GM18505 (cell line): ENCODE measurements at regions not wholly inside any gene's neighbourhood (a gene's known extent, or its start where the extent isn't known, plus 50 kb on each side); places are given as distances from the start of the nearest gene placed in this dataset.

Experiments used
- ATAC-seq: cut with Tn5 transposase; IDR thresholded peaks from one replicate; pipeline ENCODE4 v1.9.1; 2021; ENCODE audit not compliant: unreplicated experiment
- POLR2A ChIP-seq: IDR thresholded peaks from 4 replicates; pipeline ENCODE4 v1.6.1; 2011; ENCODE audit warnings: borderline replicate concordance; ENCODE audit not compliant: insufficient read depth, insufficient read length; ENCODE audit errors: extremely low read depth

DNA sequence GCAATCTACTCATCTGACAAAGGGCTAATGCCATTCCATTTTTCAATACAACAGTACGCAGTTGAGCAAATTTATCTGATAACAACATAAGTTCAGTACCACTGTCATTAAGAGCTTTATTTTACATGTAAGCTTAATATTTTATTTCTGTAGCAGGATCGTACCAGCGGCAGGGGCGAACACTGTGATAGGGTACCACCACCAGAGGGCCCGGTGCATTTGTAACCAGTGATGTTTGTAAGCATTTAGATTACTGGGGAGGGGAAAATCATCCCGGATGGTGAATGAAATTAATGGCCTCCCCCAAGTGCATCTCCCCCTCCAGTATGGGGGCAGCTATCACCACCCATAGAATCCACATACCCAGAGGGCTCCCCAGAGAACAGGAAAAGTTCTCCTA is 179.0 kb downstream of the ADGRA3 start:
- no peak for ATAC-seq

DNA sequence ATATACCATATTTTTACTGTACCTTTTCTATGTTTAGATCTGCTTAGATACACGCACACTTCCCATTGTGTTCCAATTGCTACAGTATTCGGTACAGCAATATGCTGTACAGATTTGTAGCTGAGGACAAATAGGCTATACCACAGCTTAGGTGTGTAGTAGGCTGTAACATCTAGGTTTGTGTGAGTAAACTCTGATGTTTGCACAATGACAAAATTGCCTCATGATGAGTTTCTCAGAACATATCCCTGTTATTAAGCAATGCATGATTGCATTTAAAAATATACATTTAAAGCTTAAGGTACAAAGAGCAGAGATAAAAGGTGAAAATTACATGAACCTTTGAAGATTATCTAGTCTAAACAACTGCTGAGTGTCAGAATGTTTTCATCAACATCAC is 181.7 kb downstream of the ADGRA3 start:
- ATAC-seq: no peak
- TF ChIP-seq POLR2A: no peak

More for the DNA sequence above, 179.0 kb downstream of the ADGRA3 start:
- TF ChIP-seq POLR2A: no peak

DNA sequence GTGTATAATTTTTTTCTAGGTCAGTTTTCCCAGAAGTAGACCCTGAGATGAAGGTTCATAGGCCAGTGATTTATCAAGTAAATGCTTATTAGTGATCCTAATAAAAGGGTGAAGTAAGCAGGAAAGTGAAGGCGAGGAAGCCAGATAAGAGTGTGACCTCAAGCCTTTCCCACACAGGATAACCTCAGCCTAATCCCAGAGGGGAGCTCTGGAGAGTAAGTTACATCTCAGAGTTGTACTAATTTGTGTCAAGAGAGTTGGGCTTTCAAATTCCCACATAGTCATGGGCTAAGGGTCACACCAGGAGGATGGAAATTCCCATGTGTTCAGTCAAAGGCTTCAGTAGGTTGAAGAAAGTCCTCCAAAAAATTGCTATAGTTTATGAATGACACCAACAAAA is 191.4 kb downstream of the ADGRA3 start:
- no peak for TF ChIP-seq POLR2A
- no peak for ATAC-seq

DNA sequence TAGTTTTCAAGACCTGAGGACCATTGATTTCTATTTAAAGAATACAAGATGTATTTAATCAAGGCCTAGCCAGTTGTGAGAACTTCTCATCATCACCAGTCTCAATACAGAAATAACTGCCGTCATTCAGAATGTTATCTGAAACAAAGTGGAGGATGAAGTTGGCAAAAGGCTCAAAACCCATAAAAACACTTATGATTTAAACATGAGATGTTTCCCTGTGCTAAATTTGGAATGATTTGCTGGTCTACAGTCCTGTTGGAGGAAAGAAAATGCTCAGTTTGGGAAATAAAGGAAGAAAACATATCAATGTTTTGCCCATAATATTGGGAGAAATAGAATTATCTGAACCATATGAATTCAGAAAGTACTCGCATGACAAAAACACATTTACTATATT is 192.2 kb downstream of the ADGRA3 start:
- TF ChIP-seq POLR2A: no peak
- no peak for ATAC-seq

DNA sequence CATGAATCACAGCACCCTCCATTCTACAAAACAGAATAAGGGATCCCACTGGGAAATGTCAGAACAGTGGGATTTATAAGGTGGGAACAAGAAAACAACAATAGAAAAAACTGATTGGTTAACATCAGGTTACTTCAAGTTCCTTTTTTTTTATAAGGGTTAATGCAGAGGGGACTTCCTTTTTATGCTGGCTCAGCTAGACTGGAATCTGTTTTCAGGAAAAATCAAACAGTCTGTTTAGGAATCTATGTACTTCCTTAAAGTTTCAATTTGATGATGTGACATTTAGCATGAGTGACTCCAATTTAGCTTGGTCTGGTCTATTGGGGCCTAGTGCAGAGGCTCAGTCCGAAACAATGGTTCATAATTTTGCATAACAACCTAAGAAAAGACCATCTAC is 192.9 kb downstream of the ADGRA3 start:
- ATAC-seq: no peak
- TF ChIP-seq POLR2A: no peak

DNA sequence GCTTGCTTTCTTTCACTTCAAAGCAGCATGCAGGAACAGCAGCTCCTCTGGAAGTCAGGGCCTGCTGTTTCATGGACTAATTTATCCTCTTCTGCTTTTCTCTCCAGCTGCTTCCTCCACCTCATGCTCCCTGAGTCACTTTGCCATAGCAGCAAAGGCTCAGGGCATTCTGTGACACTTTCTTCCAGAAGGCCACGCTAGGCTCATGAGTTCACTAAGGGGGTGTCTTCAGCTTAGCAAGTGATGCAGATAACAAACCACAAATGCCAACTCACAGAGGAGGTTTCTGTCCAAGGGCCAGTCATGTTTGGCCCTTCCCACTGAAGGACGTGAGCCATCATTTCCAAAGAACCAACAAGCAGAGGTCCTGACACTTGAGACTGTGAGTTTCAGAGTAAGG is 200.2 kb downstream of the ADGRA3 start:
- no peak for ATAC-seq
- TF ChIP-seq POLR2A: no peak

DNA sequence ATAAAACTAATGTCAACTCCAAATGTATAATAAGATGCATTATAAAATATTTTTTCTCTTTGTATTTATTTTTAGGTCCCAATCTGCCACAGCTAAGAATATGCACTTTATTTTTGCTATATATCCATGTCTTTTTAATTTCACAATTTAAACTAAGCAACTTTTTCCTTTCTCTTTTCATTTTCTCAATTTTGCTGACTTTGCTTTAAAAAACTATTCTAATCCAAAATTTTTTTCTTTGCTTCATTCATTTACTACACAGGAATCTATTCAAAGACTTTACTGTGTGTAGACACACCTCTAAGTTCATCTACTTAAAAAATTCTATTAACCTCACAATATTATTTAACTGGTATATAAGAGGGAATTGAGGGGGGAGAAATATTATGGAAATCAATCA is 201.9 kb downstream of the ADGRA3 start:
- TF ChIP-seq POLR2A: no peak
- ATAC-seq: no peak

DNA sequence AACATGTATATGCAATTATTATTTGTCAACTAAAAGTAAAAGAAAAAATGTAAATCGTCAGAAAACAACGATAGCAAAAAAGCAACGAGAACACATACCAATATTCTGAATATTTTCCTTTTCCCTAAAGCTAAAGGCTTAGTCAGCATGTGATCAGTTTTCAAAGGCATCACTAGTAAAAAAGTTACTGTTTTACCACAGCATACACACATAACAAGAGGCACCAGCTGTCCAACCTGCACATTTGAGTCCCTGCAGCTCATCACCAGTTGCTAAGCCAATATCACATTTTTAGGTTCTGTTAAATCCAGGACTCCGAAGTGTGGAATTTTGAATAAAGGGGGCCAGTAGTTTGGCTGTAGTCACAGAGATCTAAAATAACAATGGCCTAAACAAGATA is 203.8 kb downstream of the ADGRA3 start:
- TF ChIP-seq POLR2A: no peak
- no peak for ATAC-seq

DNA sequence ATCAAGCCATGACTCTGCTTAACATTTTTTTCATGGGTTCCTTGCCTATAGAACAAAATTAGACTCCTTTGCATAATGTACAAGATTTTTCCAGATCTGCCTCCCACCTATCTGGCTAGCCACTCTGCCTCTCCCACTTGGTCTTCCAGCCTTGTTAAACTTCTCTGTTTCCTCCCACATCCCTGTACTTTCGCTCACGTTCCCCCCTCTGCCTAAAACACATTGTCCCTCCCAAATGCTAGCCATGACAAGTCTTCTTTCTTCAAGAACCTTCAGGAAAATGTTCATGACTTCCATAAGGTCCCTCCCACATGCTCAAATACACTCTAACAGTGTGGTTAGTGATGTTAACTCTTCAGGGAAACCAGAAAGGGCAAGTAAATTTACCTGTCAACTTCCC is 214.6 kb downstream of the ADGRA3 start:
- ATAC-seq: no peak
- TF ChIP-seq POLR2A: no peak

DNA sequence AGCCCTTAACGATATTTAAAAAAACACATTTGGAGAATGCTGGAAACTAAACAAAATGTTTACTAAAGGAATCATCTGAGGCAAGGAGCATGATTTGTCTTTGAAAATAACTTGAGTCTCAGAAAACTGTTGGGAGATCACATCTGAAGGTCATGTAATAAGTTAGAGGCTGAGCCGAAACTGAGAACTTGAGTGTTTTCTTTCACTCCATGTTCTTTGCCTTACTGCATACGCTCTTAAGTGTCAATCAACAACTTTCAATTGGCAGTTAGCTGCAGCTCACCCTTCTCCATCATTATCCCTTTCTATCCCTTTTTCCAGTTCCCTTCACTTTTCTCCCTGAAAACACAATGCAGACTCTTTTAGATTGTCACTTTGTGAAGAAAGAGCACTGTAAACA is 216.2 kb downstream of the ADGRA3 start:
- TF ChIP-seq POLR2A: no peak
- ATAC-seq: no peak

DNA sequence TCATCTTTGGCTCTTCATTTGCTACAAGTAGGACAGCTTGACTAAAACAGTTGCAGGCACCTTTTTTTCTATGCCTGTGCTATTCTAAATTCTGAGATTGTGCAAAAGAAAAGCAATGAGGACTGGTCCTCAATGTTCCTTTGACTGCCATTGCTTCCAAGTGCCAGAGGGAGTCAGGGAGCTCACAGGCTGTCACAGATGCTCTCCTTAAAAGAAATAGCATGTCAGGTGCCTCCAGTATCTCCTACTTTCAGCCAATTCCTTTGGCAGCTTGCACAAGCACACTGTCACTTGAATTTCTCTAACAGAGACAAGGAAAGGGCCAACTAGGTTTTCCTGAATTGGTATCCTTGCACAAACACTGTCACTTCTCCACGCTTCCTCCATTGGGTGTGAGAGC is 228.2 kb downstream of the ADGRA3 start:
- no peak for ATAC-seq
- no peak for TF ChIP-seq POLR2A

DNA sequence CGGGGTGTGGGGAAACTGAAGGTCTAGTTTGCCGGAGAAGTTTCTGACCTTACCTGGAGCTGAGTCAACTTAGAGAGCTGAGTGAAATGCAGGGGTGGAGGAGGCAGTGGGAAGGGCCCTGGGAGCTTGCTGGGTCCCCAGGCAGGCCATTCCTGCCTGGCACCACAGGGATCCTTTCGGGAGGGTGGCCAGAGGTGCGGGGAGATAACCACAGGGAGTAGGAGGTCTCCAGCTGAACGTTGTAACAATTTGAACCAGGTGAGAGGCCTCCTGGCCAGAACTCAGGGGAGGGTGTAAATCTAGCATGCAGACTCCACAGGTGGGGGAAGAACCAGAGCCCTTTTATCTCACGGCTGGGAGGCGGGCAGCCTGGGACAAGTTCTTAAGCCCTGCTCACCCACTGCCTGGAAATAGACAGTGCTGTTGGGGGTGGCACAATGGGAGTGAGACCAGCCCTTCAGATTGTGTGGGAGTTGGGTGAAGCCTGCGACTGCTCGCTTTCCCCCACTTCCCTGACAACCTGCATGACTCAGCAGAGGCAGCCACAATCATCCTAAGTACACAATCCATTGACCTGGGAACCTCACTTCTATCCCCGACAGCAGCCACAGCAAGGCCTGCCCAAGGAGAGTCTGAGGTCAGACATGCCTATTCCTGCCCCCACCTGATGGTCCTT is 247.4 kb downstream of the ADGRA3 start:
- ATAC-seq: no peak
- TF ChIP-seq POLR2A: no peak

DNA sequence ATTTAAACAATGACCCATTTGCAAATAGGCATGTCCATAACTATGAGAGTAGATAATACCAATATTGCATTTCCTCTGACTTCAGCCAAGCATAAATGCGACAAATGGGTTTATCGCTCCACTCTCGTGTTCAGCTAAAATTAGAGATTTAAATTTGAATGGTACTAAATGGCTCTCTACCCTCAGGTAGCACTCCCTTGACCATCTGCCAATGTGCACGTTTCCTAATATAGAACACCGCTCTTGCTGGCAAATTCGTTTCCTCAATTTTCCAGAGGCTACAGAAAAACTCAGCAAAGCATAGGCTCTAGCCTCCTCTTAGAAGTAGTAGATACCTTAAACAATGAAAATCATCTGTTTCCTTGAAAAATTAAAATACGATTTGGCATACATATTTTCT is 251.6 kb downstream of the ADGRA3 start:
- no peak for TF ChIP-seq POLR2A
- no peak for ATAC-seq

DNA sequence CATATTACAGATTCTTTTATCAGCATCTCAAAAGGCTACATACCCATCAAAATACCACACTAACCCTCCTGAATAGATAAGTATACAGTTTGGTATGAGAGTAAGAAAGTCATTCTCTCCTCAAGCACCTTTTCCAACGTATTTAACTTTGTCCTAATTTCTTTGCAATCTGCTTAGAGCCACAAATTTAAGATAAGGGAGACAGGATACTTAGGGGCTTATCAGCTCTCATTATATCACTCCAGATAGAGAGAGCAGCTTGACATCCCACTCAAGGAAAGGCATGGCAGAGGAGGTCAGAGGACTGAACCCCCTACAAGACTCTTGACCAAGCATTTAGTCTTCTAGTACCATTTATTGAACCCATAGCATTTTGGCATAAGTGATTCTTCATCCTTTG is 262.4 kb downstream of the ADGRA3 start:
- no peak for ATAC-seq
- TF ChIP-seq POLR2A: no peak

DNA sequence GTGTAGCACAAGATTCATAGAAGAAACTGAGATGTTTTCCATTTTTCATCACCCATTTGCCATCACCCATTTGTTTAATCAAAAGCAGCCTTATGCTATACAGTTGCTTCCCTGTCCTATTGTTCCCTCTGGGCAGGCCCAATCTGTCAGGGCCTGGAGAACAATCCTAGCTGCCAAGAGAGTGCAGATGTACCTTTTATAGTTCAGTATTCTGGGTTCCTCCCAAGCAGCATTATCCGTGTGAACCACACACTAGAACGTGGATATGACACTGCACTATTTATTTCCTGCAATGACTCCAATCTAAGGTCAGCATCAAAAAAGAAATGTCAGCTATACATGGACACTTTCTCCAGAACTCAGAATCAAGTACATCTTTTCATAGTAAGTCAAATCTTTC is 269.0 kb downstream of the ADGRA3 start:
- ATAC-seq: no peak
- no peak for TF ChIP-seq POLR2A

DNA sequence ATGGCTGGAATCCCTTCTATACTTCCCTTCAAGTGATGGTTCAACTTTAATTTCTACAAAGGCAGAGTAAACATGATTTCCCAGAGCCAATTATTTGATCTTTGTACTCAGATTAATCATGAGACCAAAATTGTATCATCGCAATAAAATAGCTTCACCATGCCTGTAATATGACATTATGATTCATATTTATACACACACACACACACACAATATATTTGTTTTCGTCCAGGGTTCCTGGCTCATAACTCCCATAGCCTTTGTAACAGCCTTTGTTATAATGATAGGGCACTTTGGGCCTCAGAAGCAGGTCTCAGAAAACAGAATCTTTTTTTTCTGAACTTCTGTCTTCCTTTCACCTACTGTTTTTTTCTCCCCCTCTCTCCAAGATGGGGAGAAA is 270.6 kb downstream of the ADGRA3 start:
- TF ChIP-seq POLR2A: no peak
- no peak for ATAC-seq

DNA sequence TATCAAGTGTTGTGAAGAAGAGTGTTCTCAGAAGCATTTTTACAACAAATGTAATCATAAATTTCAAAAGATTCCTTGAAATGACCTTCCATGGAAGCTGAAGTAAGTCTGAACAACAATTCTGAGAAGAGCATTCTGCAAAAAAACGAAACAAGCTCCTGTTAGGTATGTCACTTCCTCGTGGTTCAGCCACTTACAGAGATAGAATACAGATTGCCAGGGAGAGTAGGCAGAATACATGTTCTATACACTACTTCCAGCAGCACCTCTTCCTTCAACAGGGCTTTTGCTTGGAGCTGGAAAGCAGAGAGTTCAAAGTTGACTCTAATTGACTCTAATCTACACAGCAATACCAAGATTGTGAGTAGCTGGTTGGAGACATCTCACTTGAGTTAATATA is 274.5 kb downstream of the ADGRA3 start:
- ATAC-seq: no peak
- no peak for TF ChIP-seq POLR2A
